Neural cell (in vitro differentiated cells): ENCODE measurements at regions not wholly inside any gene's neighbourhood (a gene's known extent, or its start where the extent isn't known, plus 50 kb on each side); places are given as distances from the start of the nearest gene placed in this dataset.

ENCODE experiments used
- CTCF ChIP-seq: fragments of 450-650 bp; IDR thresholded peaks from 2 replicates; pipeline ENCODE4 v1.5.1; 2014; ENCODE audit warnings: antibody characterized with exemption, mild to moderate bottlenecking, moderate library complexity; ENCODE audit not compliant: poor library complexity, severe bottlenecking
- EZH2 ChIP-seq: fragments of 200-600, 300-800 bp; shearing (Covaris generic), sonication (generic); IDR thresholded peaks from 2 replicates; pipeline ENCODE4 v1.6.1; 2014; ENCODE audit warnings: antibody characterized with exemption, low read length, borderline replicate concordance, mild to moderate bottlenecking; ENCODE audit not compliant: insufficient read depth, poor library complexity, severe bottlenecking
- RAD21 ChIP-seq: fragments of 450-650 bp; conservative IDR thresholded peaks from 2 replicates; pipeline ENCODE4 v1.6.1; 2014; ENCODE audit warnings: antibody characterized with exemption, mild to moderate bottlenecking, moderate library complexity
- REST ChIP-seq: IDR thresholded peaks from 2 replicates; pipeline ENCODE4 v1.6.1; 2012; ENCODE audit warnings: borderline replicate concordance
- SMC3 ChIP-seq: fragments of 450-650 bp; conservative IDR thresholded peaks from 2 replicates; pipeline ENCODE4 v1.6.1; 2014; ENCODE audit warnings: antibody characterized with exemption, mild to moderate bottlenecking, moderate library complexity; ENCODE audit not compliant: poor library complexity
- TAF1 ChIP-seq: IDR thresholded peaks from 2 replicates; pipeline ENCODE4 v1.6.1; 2012; ENCODE audit warnings: low read depth

- TF ChIP-seq CTCF (no peak), SMC3 (no peak), TAF1 (no peak), RAD21 (no peak), REST (no peak), EZH2 (no peak)
These were observed 1246.1 kb upstream of the TENM4 start for GRCh38 chr11:80686889-80687288.
